ENCODE measurements at regions not wholly inside any gene's neighbourhood (a gene's known extent, or its start where the extent isn't known, plus 50 kb on each side); places are given as distances from the start of the nearest gene placed in this dataset.

DNA sequence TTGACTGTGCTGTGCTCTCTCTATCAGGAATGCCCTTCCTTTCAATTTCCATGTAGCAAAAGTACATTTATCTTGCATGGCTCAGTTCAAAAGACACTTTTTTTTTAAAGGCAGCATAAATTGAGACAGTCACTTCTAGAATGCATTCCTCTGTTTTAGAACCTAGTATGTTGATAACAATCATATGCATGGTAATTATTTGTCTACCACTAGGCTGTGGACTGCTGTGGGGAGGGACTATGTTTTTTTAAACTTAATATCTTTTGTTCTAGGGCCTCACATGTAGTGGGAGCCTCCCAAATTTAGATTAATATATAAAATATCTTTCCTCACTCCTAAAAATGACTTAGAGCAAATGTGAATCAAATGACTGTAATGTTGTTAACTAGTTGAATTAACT, 269.9 kb downstream of the MEIS1 start:
- DNase-seq (no peak), ATAC-seq (ENCODE audit: low read depth in 2 of 2) (no peak)
- H3K4me1 Mint-ChIP-seq, result no peaks in the 10 kb centered on the region
- no peak overlapping the region for H3K4me3 Mint-ChIP-seq
- H3K9me3 Mint-ChIP-seq, result no peaks in the 10 kb centered on the region
- H3K27me3 Mint-ChIP-seq, result no peaks in the 10 kb centered on the region
- H3K36me3 Mint-ChIP-seq, result no peaks in the 10 kb centered on the region
- H3K27ac Mint-ChIP-seq, result no peak overlapping the region

DNA sequence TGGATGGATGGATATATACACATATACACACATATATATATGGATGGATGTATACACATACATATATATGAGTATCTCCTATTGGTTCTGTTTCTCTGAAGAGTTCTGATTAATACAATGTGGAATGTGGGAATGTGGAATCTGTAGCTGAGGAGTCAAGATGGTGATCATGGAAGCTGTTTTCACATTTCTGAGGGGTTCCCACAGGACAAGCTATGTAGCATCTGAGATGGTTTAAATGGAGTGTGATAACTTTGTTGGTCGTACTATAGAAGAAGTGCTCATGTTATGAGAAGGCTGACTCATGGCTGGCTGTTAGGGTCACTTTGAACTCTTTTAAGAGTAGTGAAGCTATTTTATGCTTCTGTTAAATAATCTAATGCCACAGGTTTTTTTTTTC, 279.7 kb downstream of the MEIS1 start:
- no peaks in the 10 kb centered on the region for H3K27me3 Mint-ChIP-seq
- no peaks in the 10 kb centered on the region for H3K36me3 Mint-ChIP-seq
- DNase-seq (no peak), ATAC-seq (ENCODE audit: low read depth in 2 of 2) (no peak)
- no peaks in the 10 kb centered on the region for H3K4me1 Mint-ChIP-seq
- H3K27ac Mint-ChIP-seq, result no peak overlapping the region
- peaks cover 0 to 4% (median 0%) of the 10 kb centered on the region in 7 donors for H3K9me3 Mint-ChIP-seq
- no peak overlapping the region for H3K4me3 Mint-ChIP-seq

DNA sequence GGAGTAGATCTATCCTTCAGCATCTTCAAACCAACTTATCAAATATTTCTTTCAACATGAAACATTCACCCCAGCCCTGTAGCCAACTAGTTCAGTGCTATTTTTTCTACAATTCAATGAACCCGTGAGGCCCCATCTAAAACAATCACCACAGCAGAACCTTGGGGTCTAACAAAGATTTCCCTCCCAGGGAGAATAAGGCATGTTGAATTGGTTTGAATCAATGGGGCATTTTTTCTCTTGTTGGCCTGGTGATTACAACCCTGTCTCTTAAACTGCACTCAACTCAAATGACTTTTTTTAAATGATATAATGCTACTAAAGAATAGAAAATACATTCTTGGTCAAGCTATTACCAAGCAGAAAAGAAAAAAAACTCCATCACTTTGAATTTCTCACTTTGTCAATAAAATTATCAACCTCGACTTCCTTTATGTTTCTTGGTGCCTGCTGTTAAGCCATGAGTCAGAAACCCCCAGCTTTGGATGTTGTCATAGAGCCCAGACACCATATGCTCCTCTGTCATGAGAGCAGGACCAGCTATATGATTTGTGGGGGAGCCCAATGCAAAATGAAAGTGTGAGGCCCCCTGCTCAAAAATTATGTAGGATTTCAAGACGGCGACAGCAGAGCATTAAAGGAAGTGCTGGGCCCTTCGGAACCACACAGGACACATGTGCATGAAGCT, 282.4 kb downstream of the MEIS1 start:
- DNase-seq (no peak), ATAC-seq (ENCODE audit: low read depth in 2 of 2) (no peak)
- H3K27me3 Mint-ChIP-seq, result no peaks in the 10 kb centered on the region
- H3K4me1 Mint-ChIP-seq, result no peaks in the 10 kb centered on the region
- H3K9me3 Mint-ChIP-seq, result peaks cover 0 to 4% (median 0%) of the 10 kb centered on the region in 7 donors
- H3K27ac Mint-ChIP-seq, result no peak overlapping the region
- H3K4me3 Mint-ChIP-seq, result no peak overlapping the region
- H3K36me3 Mint-ChIP-seq, result no peaks in the 10 kb centered on the region

GRCh38 chr2:66717973-66718372, 283.0 kb downstream of the MEIS1 start:
- Mint-ChIP-seq H3K4me3 (no peak overlapping the region), H3K27ac (no peak overlapping the region)
- ATAC-seq (ENCODE audit: low read depth in 2 of 2), result no peak

DNA sequence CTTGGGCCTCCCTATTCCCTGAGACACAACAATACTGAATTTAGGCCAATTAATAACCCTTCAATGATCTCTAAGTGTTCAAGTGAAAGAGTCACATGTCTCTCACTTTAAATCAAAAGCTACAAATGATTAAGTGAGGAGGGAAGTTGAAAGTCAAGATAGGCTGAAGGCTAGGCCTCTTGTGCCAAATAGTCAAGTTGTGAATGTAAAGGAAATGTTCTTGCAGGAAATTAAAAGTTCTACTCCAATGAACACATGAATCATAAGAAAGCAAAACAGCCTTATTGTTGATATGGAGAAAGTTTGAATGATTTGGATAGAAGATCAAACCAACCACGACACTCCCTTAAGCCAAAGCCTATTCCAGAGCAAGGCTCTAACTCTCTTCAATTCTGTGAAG, 286.9 kb downstream of the MEIS1 start:
- H3K36me3 Mint-ChIP-seq, result no peaks in the 10 kb centered on the region
- no peaks in the 10 kb centered on the region for H3K9me3 Mint-ChIP-seq
- H3K4me1 Mint-ChIP-seq, result no peaks in the 10 kb centered on the region
- no peak overlapping the region for H3K4me3 Mint-ChIP-seq
- no peak overlapping the region for H3K27ac Mint-ChIP-seq
- ATAC-seq (ENCODE audit: low read depth in 2 of 2) (no peak), DNase-seq (no peak)
- no peaks in the 10 kb centered on the region for H3K27me3 Mint-ChIP-seq

More at GRCh38 chr2:66717973-66718372, 283.0 kb downstream of the MEIS1 start:
- peaks cover 0 to 4% (median 0%) of the 10 kb centered on the region in 7 donors for H3K9me3 Mint-ChIP-seq
- H3K27me3 Mint-ChIP-seq, result no peaks in the 10 kb centered on the region
- H3K36me3 Mint-ChIP-seq, result no peaks in the 10 kb centered on the region
- no peaks in the 10 kb centered on the region for H3K4me1 Mint-ChIP-seq
- DNase-seq, result no peak

DNA sequence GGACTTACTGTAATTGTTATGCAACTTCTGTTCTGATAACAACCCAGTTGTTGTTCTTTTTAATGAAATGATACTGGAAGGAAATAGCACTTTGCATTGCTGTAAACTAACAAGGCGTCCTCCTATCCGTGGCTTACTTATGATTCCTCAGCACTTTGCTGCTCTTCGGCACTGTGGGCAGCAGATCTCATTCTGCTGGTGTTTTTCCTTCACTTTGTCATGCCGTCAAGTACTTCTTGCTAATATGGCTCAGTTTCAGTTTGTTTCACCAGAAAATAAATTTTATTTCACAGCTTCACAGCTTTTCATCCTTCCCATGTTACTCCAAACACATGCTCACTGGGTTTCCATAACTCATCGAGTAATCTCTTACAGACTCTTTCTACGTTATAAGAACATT, 289.3 kb downstream of the MEIS1 start:
- Mint-ChIP-seq H3K9me3 (no peaks in the 10 kb centered on the region), H3K4me1 (no peaks in the 10 kb centered on the region), H3K27me3 (no peaks in the 10 kb centered on the region), H3K27ac (no peak overlapping the region), H3K36me3 (no peaks in the 10 kb centered on the region), H3K4me3 (no peak overlapping the region)
- no peak for DNase-seq
- ATAC-seq (ENCODE audit: low read depth in 2 of 2), result no peak

DNA sequence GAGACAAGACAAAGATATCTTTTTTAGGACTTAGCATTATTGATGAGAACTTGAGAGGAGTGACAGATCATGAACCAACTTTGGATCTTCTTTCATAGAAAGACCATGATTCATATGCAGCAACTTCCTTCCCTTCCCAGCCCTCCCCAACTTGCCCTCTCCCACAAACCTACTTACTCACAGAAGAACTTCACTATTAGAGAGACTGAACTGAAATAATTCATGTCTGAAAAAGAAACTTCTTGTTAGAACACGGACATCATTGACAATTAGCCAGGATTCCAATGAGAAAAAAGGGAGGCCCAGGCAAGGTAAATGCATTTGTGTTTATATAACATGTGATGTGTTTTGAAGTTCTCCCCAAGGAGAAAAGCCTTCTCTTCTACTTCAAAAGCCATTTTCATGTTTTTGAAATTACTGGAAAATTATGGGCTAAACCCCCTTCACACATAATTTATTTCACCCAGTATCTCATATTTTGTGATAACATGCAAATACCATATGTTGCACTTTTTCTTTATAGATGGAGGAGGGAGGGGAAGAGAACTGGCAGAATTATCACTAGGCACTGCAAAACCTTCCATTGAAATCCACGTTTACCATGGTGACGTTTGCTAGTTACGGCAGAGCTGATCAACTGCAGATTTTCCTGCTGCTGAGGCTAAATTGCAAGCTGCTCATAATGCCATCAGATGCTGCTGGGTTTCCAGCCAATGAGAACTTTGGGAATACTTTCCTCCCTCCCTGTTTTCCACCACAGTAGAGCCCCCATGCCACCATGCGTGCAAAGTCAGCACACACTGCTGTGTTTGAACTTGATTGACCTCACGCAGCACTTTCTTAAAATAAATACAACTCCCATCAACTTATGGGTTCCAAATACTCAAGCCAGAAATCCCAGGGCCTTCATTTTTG, 294.7 kb downstream of the MEIS1 start:
- no peaks in the 10 kb centered on the region for H3K36me3 Mint-ChIP-seq
- no peak overlapping the region for H3K4me3 Mint-ChIP-seq
- DNase-seq (no peak), ATAC-seq (ENCODE audit: low read depth in 2 of 2) (no peak)
- H3K9me3 Mint-ChIP-seq, result no peaks in the 10 kb centered on the region
- no peaks in the 10 kb centered on the region for H3K4me1 Mint-ChIP-seq
- no peaks in the 10 kb centered on the region for H3K27me3 Mint-ChIP-seq
- no peak overlapping the region for H3K27ac Mint-ChIP-seq

DNA sequence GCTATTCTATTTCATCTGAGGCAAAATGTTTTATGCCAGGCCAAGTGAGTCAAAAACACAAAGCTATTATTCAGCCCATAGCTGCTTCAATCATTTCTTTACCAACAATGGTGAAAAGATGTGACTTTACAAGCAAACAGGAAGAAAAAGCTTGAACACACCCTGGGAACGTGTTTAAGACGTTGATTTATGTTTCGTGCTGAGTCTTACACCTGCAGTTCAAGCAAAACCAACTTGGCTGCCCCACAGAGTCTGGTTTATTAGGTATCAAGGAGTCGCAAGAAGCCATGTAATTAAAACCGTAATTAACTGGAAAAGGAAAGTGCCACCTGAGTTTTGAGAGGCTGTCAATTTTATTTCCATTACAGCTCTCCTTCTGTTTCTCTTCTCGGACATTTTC, 295.5 kb downstream of the MEIS1 start:
- H3K4me1 Mint-ChIP-seq, result no peaks in the 10 kb centered on the region

DNA sequence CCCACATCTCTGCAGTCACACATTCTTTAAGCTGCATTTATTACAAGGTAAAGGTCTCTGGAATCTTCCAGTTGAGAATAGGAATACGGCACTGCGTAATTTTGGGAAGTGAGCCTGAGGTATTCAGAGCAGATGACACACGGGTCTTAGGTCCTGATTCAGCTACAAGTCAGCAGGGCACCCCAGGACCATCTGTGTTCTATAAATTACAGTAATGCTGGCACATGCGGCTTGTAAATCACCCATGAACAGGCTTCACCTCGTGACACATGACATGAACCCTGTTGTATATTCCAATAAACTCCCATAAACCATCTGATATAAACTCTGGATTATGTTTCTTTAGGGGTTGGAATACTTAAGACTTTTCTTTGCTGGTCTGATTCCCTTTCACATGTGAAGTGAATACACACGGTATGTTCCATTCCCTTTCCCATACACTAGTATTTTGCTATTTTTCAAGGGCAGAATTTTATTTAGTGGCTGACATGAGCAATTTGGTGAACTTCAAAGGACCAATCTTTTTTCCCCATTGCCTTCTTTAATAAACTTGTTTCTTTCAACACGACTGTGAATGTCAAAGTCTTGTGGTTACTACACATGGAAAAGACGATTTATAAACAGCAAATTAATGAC, 298.6 kb downstream of the MEIS1 start:
- no peaks in the 10 kb centered on the region for H3K36me3 Mint-ChIP-seq
- H3K4me3 Mint-ChIP-seq, result no peak overlapping the region
- peaks cover 0 to 2% (median 0%) of the 10 kb centered on the region in 7 donors for H3K9me3 Mint-ChIP-seq
- H3K27me3 Mint-ChIP-seq, result no peaks in the 10 kb centered on the region
- no peak overlapping the region for H3K27ac Mint-ChIP-seq
- H3K4me1 Mint-ChIP-seq, result no peaks in the 10 kb centered on the region
- DNase-seq (no peak), ATAC-seq (ENCODE audit: low read depth in 2 of 2) (no peak)

More for the DNA sequence above, 295.5 kb downstream of the MEIS1 start:
- ATAC-seq (ENCODE audit: low read depth in 2 of 2), result no peak
- Mint-ChIP-seq H3K4me3 (no peak overlapping the region), H3K9me3 (no peaks in the 10 kb centered on the region), H3K27ac (no peak overlapping the region), H3K36me3 (no peaks in the 10 kb centered on the region), H3K27me3 (no peaks in the 10 kb centered on the region)
- no peak for DNase-seq

DNA sequence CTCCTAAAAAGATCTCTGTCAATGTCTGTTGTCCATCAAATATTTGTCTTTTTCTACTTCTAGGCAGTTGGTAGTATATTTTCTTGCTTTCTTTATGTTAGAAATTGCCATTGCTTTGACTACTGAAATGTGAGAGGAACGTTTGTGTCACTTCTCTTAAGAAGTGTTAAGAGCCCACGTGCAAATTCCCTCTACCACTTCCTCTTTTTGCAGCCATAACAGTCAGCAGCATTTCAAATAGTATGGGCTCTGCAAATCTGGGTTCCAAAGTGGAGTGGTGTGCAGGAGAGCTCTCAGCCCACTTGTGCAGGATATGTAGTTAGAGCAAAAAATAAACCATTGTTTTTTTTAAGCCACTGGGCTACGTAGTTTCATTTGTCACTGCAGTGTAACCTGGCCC, 314.0 kb downstream of the MEIS1 start:
- no peaks in the 10 kb centered on the region for H3K36me3 Mint-ChIP-seq
- no peaks in the 10 kb centered on the region for H3K9me3 Mint-ChIP-seq
- no peak overlapping the region for H3K4me3 Mint-ChIP-seq
- ATAC-seq (ENCODE audit: low read depth in 2 of 2), result peak in 1 of 2 donors; percentile 40
- no peaks in the 10 kb centered on the region for H3K4me1 Mint-ChIP-seq
- H3K27ac Mint-ChIP-seq, result no peak overlapping the region
- no peak for DNase-seq
- H3K27me3 Mint-ChIP-seq, result no peaks in the 10 kb centered on the region

- Mint-ChIP-seq H3K27me3 (no peaks in the 10 kb centered on the region), H3K4me3 (no peak overlapping the region), H3K9me3 (no peaks in the 10 kb centered on the region), H3K27ac (no peak overlapping the region), H3K36me3 (no peaks in the 10 kb centered on the region), H3K4me1 (no peaks in the 10 kb centered on the region)
- ATAC-seq (ENCODE audit: low read depth in 2 of 2), result no peak
- no peak for DNase-seq
Measured at GRCh38 chr2:66749566-66749965, 314.6 kb downstream of the MEIS1 start.

- Mint-ChIP-seq H3K9me3 (peaks cover 0 to 12% (median 3%) of the 10 kb centered on the region in 7 donors), H3K36me3 (no peaks in the 10 kb centered on the region), H3K4me3 (no peak overlapping the region), H3K27me3 (no peaks in the 10 kb centered on the region), H3K27ac (no peak overlapping the region), H3K4me1 (no peaks in the 10 kb centered on the region)
- no peak for DNase-seq
- no peak for ATAC-seq (ENCODE audit: low read depth in 2 of 2)
Measured at GRCh38 chr2:66753257-66753656, 318.3 kb downstream of the MEIS1 start.

DNA sequence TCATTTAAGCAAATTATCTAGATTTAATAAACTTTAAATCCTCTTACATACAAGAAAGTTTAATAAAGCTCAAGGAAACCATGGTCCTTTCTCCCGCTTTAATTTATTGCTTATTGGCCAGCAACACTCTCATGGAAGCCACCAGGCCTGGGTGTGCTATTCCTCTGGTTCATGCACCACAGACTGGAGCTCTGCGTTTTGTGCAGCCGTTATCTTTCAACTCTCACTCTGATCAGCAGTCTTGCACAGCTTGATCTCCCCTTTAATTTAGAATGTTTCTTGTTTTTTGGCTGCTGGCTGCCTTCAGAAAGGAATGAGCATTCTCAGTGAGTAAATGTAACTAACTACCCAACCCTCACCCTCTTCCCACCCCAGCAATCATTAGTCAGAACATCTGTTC, 318.7 kb downstream of the MEIS1 start:
- no peaks in the 10 kb centered on the region for H3K36me3 Mint-ChIP-seq
- peaks cover 0 to 12% (median 5%) of the 10 kb centered on the region in 7 donors for H3K9me3 Mint-ChIP-seq
- H3K4me1 Mint-ChIP-seq, result no peaks in the 10 kb centered on the region
- no peak overlapping the region for H3K4me3 Mint-ChIP-seq
- no peaks in the 10 kb centered on the region for H3K27me3 Mint-ChIP-seq
- H3K27ac Mint-ChIP-seq, result no peak overlapping the region
- DNase-seq (no peak), ATAC-seq (ENCODE audit: low read depth in 2 of 2) (no peak)

- H3K27ac Mint-ChIP-seq, result no peak overlapping the region
- peaks cover 0 to 12% (median 5%) of the 10 kb centered on the region in 7 donors for H3K9me3 Mint-ChIP-seq
- no peak for DNase-seq
- H3K4me3 Mint-ChIP-seq, result no peak overlapping the region
- no peaks in the 10 kb centered on the region for H3K27me3 Mint-ChIP-seq
- no peaks in the 10 kb centered on the region for H3K4me1 Mint-ChIP-seq
- no peaks in the 10 kb centered on the region for H3K36me3 Mint-ChIP-seq
- ATAC-seq (ENCODE audit: low read depth in 2 of 2), result no peak
Measured at GRCh38 chr2:66755974-66756373, 321.0 kb downstream of the MEIS1 start.

Measured in naive B cell (primary cell).